B cell (primary cell): ENCODE measurements at regions not wholly inside any gene's neighbourhood (a gene's known extent, or its start where the extent isn't known, plus 50 kb on each side); places are given as distances from the start of the nearest gene placed in this dataset.

Experiments
- ATAC-seq: fragments of 200-7000 bp; cut with Tn5 transposase; one replicate; pipeline ENCODE4 v1.10.0; 2021; ENCODE audit warnings: low read depth, mild to moderate bottlenecking, moderate number of reproducible peaks, moderate library complexity
- CTCF ChIA-PET: fragments of 350-600 bp; sonication (Branson Sonifier 250); formaldehyde crosslinking; loops from one replicate; lab custom pipeline; 2021; ENCODE audit warnings: antibody characterized with exemption, inconsistent platforms; lab: Charles Lee
- POLR2A ChIA-PET: fragments of 350-600 bp; sonication (Branson Sonifier 250); formaldehyde crosslinking; loops from one replicate; lab custom pipeline; 2021; ENCODE audit warnings: antibody characterized with exemption; lab: Charles Lee
- DNase-seq: peaks from one replicate; pipeline ENCODE4 v3.0.0; 2013
- H2AFZ ChIP-seq: 2 replicates; pipeline ENCODE4 v1.6.1; 2012; ENCODE audit warnings: mild to moderate bottlenecking, low read depth, low read length; ENCODE audit not compliant: insufficient read depth, poor library complexity, severe bottlenecking
- H3K27ac ChIP-seq, 2 donors: 1 replicate in 1 of 2; 2 replicates in 1 of 2; pipeline ENCODE4 v1.5.1; 2012 to 2013; ENCODE audit warnings: low read length in 2 of 2, mild to moderate bottlenecking in 2 of 2, moderate library complexity in 1 of 2
- H3K27me3 ChIP-seq, 4 experiments: fragments of 200-600 bp in 1 of 4; sonication (generic) in 1 of 4; replicated peaks in 1 of 4; 1 replicate in 2 of 4; 2 replicates in 2 of 4; pipeline versions ENCODE4 v1.6.1 to v1.7.0; 2013 to 2016; ENCODE audit warnings: low read length in 3 of 4, mild to moderate bottlenecking in 2 of 4, mixed read lengths in 1 of 4, moderate library complexity in 1 of 4; ENCODE audit not compliant: insufficient read depth in 4 of 4, control insufficient read depth in 3 of 4; ENCODE audit errors: control extremely low read depth in 1 of 4
- H3K36me3 ChIP-seq, 2 experiments: replicated peaks in 1 of 2; 1 replicate in 1 of 2; 2 replicates in 1 of 2; pipeline versions ENCODE4 v1.6.1 to v1.7.1; 2013; ENCODE audit warnings: low read length in 1 of 2; ENCODE audit not compliant: insufficient read depth in 2 of 2, control insufficient read depth in 1 of 2; ENCODE audit errors: control extremely low read depth in 1 of 2, extremely low read depth in 1 of 2
- H3K4me1 ChIP-seq, 2 donors: fragments of 200-600 bp in 1 of 2; sonication (generic) in 1 of 2; 1 replicate in 1 of 2; 2 replicates in 1 of 2; pipeline versions ENCODE4 v1.5.1 to v1.6.1; 2013 to 2017; ENCODE audit warnings: low read length in 2 of 2; ENCODE audit not compliant: control insufficient read depth in 2 of 2, insufficient read depth in 2 of 2
- H3K4me2 ChIP-seq: replicated peaks from 2 replicates; pipeline ENCODE3; 2012; ENCODE audit warnings: mild to moderate bottlenecking, low read depth, low read length; ENCODE audit not compliant: poor library complexity, severe bottlenecking
- H3K4me3 ChIP-seq, 5 experiments: fragments of 200-600 bp in 1 of 5; sonication (generic) in 1 of 5; 1 replicate in 3 of 5; 2 replicates in 2 of 5; pipeline versions ENCODE4 v1.5.1 to v1.7.0; 2011 to 2016; ENCODE audit warnings: low read length in 4 of 5, mild to moderate bottlenecking in 4 of 5, low read depth in 2 of 5, control low read depth in 1 of 5, moderate library complexity in 1 of 5; ENCODE audit not compliant: insufficient read depth in 1 of 5; ENCODE audit errors: control extremely low read depth in 1 of 5, extremely low read depth in 1 of 5
- H3K79me2 ChIP-seq: fragments of 200-600 bp; sonication (generic); one replicate; pipeline ENCODE4 v1.6.0; 2016; ENCODE audit warnings: low read length; ENCODE audit not compliant: control insufficient read depth, insufficient read depth
- H3K9ac ChIP-seq: fragments of 200-600 bp; sonication (generic); 2 replicates; pipeline ENCODE4 v1.6.1; 2017; ENCODE audit warnings: mild to moderate bottlenecking, low read length, moderate library complexity
- H3K9me3 ChIP-seq, 3 donors: one replicate each; pipeline versions ENCODE4 v1.6.1 to v1.7.1; 2013; ENCODE audit warnings: low read length in 2 of 3; ENCODE audit not compliant: control insufficient read depth in 2 of 3, insufficient read depth in 1 of 3; ENCODE audit errors: control extremely low read depth in 1 of 3
- H4K20me1 ChIP-seq: 2 replicates; pipeline ENCODE4 v1.6.0; 2012; ENCODE audit warnings: mild to moderate bottlenecking, low read length; ENCODE audit not compliant: insufficient read depth, control insufficient read depth, poor library complexity, severe bottlenecking
- H3K27ac Mint-ChIP-seq: one replicate; pipeline ENCODE4 v1.8.0; 2021; ENCODE audit warnings: mixed read lengths
- H3K27me3 Mint-ChIP-seq: one replicate; pipeline ENCODE4 v1.8.0; 2021; ENCODE audit warnings: mixed read lengths
- H3K4me1 Mint-ChIP-seq: one replicate; pipeline ENCODE4 v1.8.0; 2021; ENCODE audit warnings: mixed read lengths
- H3K4me3 Mint-ChIP-seq: one replicate; pipeline ENCODE4 v1.8.0; 2021; ENCODE audit warnings: mixed read lengths
- H3K9me3 Mint-ChIP-seq: one replicate; pipeline ENCODE4 v1.8.0; 2022; ENCODE audit warnings: mixed read lengths; ENCODE audit not compliant: insufficient read depth
- CTCF ChIP-seq: fragments of 200-600 bp; IDR thresholded peaks from one replicate; pipeline ENCODE4 v1.8.0; 2022; ENCODE audit warnings: antibody characterized with exemption, mild to moderate bottlenecking
- EZH2 ChIP-seq: IDR thresholded peaks from 2 replicates; pipeline ENCODE4 v1.6.1; 2012; ENCODE audit warnings: borderline replicate concordance, low read depth, mild to moderate bottlenecking, moderate library complexity, low read length; ENCODE audit not compliant: insufficient read depth, poor library complexity, severe bottlenecking
- WGBS: methylation state at CpG from one replicate; pipeline ENCODE4 v1.1.5; 2013; ENCODE audit warnings: missing lambda C conversion rate; ENCODE audit not compliant: insufficient coverage; 5-methylcytosine and 5-hydroxymethylcytosine counted together
- intact Hi-C: fragments of 100-400 bp; cut with micrococcal nuclease; formaldehyde crosslinking; loops from one replicate; pipeline ENCODE4 v1.10.0; 2022

GRCh38 chr1:241408170-241408569, 51.2 kb upstream of the RGS7 start:
- intact Hi-C loops: no loop called here
- no peak overlapping the region for H3K4me3 Mint-ChIP-seq
- Histone ChIP-seq H3K4me3 (no peak overlapping the region), H2AFZ (no peak overlapping the region), H3K9me3 (no peaks in the 10 kb centered on the region), H3K4me2 (no peak overlapping the region), H3K4me1 (no peaks in the 10 kb centered on the region), H3K36me3 (no peaks in the 10 kb centered on the region), H3K9ac (no peak overlapping the region), H3K27me3 (peaks cover 0 to 3% (median 0%) of the 10 kb centered on the region in 4 experiments), H4K20me1 (no peaks in the 10 kb centered on the region), H3K79me2 (no peaks in the 10 kb centered on the region), H3K27ac (no peak overlapping the region)
- H3K9me3 Mint-ChIP-seq: no peaks in the 10 kb centered on the region
- peaks cover 18% of the 10 kb centered on the region for H3K27me3 Mint-ChIP-seq
- H3K27ac Mint-ChIP-seq: no peak overlapping the region
- ATAC-seq (no peak), DNase-seq (peak; percentile 8)
- CTCF ChIA-PET: no interaction called here
- TF ChIP-seq CTCF (no peak), EZH2 (no peak)
- no peaks in the 10 kb centered on the region for H3K4me1 Mint-ChIP-seq
- WGBS: 50% methylated on average over 1 of the region's 3 CpGs
- POLR2A ChIA-PET: no interaction called here
